HEK293T (cell line): ENCODE measurements at regions not wholly inside any gene's neighbourhood (a gene's known extent, or its start where the extent isn't known, plus 50 kb on each side); places are given as distances from the start of the nearest gene placed in this dataset.

Experiments
- CTCF ChIA-PET: fragments of 350-600 bp; formaldehyde crosslinking; extraction: SDS; loops from one replicate; lab custom pipeline; 2021; ENCODE audit warnings: antibody characterized with exemption, inconsistent platforms; lab: Yijun Ruan, JAX
- POLR2A ChIA-PET: fragments of 350-600 bp; formaldehyde crosslinking; extraction: SDS; loops from one replicate; lab custom pipeline; 2020; ENCODE audit warnings: antibody characterized with exemption, inconsistent platforms; lab: Yijun Ruan, JAX
- DNase-seq: peaks from one replicate; pipeline ENCODE4 v3.0.0; 2012; ENCODE audit warnings: mixed read lengths; ENCODE audit errors: extremely low spot score
- ARNT ChIP-seq: fragments of 450-650 bp; IDR thresholded peaks from 2 replicates; pipeline ENCODE4 v1.6.1; 2017; ENCODE audit warnings: mild to moderate bottlenecking
- BHLHE40 ChIP-seq: fragments of 450-650 bp; IDR thresholded peaks from 2 replicates; pipeline ENCODE4 v1.6.1; 2016; ENCODE audit warnings: mild to moderate bottlenecking, moderate library complexity, borderline replicate concordance
- CTBP1 ChIP-seq: fragments of 450-650 bp; IDR thresholded peaks from 2 replicates; pipeline ENCODE4 v1.6.1; 2016; ENCODE audit warnings: borderline replicate concordance
- ELF4 ChIP-seq: fragments of 450-650 bp; IDR thresholded peaks from 2 replicates; pipeline ENCODE4 v1.6.1; 2017; ENCODE audit warnings: antibody characterized with exemption
- FOXA1 ChIP-seq: fragments of 450-650 bp; IDR thresholded peaks from 2 replicates; pipeline ENCODE4 v1.6.1; 2016; ENCODE audit warnings: mild to moderate bottlenecking
- FOXK2 ChIP-seq: fragments of 450-650 bp; IDR thresholded peaks from 2 replicates; pipeline ENCODE4 v1.6.1; 2016; ENCODE audit warnings: mild to moderate bottlenecking
- FOXM1 ChIP-seq: fragments of 450-650 bp; IDR thresholded peaks from 2 replicates; pipeline ENCODE4 v1.6.1; 2017; ENCODE audit warnings: mild to moderate bottlenecking, borderline replicate concordance
- HDGF ChIP-seq: fragments of 450-650 bp; IDR thresholded peaks from 2 replicates; pipeline ENCODE4 v1.6.1; 2017; ENCODE audit warnings: antibody characterized with exemption, borderline replicate concordance
- L3MBTL2 ChIP-seq: fragments of 450-650 bp; conservative IDR thresholded peaks from 2 replicates; pipeline ENCODE4 v1.6.1; 2016; ENCODE audit warnings: mild to moderate bottlenecking
- LEF1 ChIP-seq: fragments of 450-650 bp; IDR thresholded peaks from 2 replicates; pipeline ENCODE4 v1.6.1; 2017; ENCODE audit warnings: mild to moderate bottlenecking, borderline replicate concordance
- NFRKB ChIP-seq: fragments of 450-650 bp; IDR thresholded peaks from 2 replicates; pipeline ENCODE4 v1.6.1; 2016; ENCODE audit warnings: mild to moderate bottlenecking, moderate library complexity
- PKNOX1 ChIP-seq: fragments of 450-650 bp; IDR thresholded peaks from 2 replicates; pipeline ENCODE4 v1.6.1; 2016
- SP1 ChIP-seq: fragments of 450-650 bp; IDR thresholded peaks from 2 replicates; pipeline ENCODE4 v1.6.1; 2017
- SUZ12 ChIP-seq: fragments of 450-650 bp; IDR thresholded peaks from 2 replicates; pipeline ENCODE4 v1.6.1; 2016; ENCODE audit warnings: mild to moderate bottlenecking
- TARDBP ChIP-seq: fragments of 450-650 bp; IDR thresholded peaks from 2 replicates; pipeline ENCODE4 v1.6.1; 2016
- ZNF384 ChIP-seq: fragments of 450-650 bp; IDR thresholded peaks from 2 replicates; pipeline ENCODE4 v1.6.1; 2016

DNA sequence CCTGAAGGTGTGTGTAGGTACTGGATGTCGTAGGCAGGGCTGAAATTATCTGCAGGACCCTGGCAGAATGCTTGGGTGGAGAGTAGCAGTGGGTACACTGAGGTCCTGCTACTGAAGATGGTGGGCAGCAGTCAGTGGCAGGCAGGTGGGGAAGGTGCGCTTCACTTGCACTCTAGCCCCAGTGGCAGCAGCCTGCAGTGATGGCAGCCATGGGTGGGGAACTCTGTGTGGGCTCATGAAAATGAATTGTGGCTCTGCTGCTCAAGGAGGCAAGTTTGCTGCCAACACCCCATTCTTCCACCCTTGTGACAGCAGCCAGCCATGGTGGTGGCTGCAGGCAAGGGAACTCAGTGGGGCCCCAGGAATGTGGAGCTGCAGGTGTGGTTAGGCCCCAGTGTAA is 1242.7 kb upstream of the MIR17HG start:
- TF ChIP-seq ZNF384, result no peak
- TF ChIP-seq SUZ12, result no peak
- TF ChIP-seq CTBP1, result no peak
- TF ChIP-seq TARDBP, result no peak
- no peak for TF ChIP-seq FOXM1
- TF ChIP-seq HDGF, result no peak
- TF ChIP-seq SP1, result no peak
- no peak for TF ChIP-seq ARNT
- no peak for TF ChIP-seq LEF1
- no peak for TF ChIP-seq BHLHE40
- no peak for TF ChIP-seq NFRKB
- TF ChIP-seq FOXA1, result no peak
- no peak for TF ChIP-seq ELF4
- TF ChIP-seq FOXK2, result no peak
- no peak for TF ChIP-seq PKNOX1
- no peak for TF ChIP-seq L3MBTL2
- ChIA-PET CTCF (no interaction called here), POLR2A (no interaction called here)
- no peak for DNase-seq

DNA sequence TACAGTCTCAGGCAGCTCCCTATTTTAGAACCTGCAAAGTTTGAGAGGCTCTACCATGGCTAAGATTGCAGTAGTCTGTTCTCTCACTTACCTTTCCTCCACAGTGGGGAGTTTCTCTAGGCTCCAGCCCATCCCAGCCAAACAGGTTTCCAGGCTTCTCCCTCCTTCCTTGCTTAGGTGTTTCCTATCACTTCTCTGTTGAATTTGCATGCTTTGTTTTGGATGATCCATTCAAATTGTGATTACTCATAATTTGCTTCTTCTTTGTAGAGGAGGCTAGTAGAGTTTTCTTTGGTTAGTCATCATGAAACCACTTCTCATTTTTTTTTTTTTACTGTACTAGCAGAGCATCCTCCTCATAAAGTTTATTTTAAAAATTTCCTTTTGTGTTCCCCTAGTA is 1242.2 kb upstream of the MIR17HG start:
- CTCF ChIA-PET, result no interaction called here
- no peak for TF ChIP-seq ARNT
- TF ChIP-seq CTBP1, result no peak
- no peak for TF ChIP-seq ELF4
- TF ChIP-seq FOXK2, result no peak
- TF ChIP-seq HDGF, result no peak
- no peak for TF ChIP-seq SP1
- TF ChIP-seq FOXM1, result no peak
- TF ChIP-seq ZNF384, result no peak
- no peak for TF ChIP-seq TARDBP
- TF ChIP-seq LEF1, result no peak
- TF ChIP-seq PKNOX1, result no peak
- TF ChIP-seq NFRKB, result no peak
- TF ChIP-seq BHLHE40, result no peak
- no peak for TF ChIP-seq L3MBTL2
- TF ChIP-seq FOXA1, result no peak
- TF ChIP-seq SUZ12, result no peak
- POLR2A ChIA-PET, result no interaction called here
- no peak for DNase-seq

GRCh38 chr13:90105849-90106496 is 1241.5 kb upstream of the MIR17HG start:
- ChIA-PET CTCF (no interaction called here), POLR2A (no interaction called here)
- no peak for TF ChIP-seq FOXK2
- no peak for TF ChIP-seq FOXM1
- TF ChIP-seq SUZ12, result no peak
- no peak for TF ChIP-seq SP1
- TF ChIP-seq PKNOX1, result peak; percentile 38; the same call in 1 of the 2 replicates
- TF ChIP-seq BHLHE40, result no peak
- TF ChIP-seq LEF1, result no peak
- no peak for TF ChIP-seq CTBP1
- peak; percentile 23 for DNase-seq

DNA sequence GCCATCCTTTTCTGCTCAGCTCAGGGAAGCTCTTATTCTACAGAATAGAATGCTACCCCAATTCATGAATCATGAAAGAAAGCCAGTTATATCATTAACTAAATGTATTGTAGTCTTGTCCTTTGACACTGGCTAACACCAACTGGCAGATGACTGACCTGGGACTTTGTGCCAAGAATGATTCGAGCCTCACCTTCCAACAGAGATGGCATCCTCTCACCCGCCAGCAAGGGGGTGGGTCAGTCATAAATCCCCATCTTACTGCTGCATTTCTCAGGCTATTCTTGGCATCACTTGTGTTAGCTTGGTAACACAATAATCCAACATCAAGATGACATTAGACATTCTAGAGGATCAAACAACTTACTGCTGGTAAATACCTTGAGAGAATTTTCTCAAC is 1239.8 kb upstream of the MIR17HG start:
- TF ChIP-seq FOXK2 (no peak), CTBP1 (no peak), FOXM1 (no peak), BHLHE40 (no peak), TARDBP (no peak), PKNOX1 (no peak)
- POLR2A ChIA-PET, result no interaction called here
- CTCF ChIA-PET, result no interaction called here
- DNase-seq, result no peak

DNA sequence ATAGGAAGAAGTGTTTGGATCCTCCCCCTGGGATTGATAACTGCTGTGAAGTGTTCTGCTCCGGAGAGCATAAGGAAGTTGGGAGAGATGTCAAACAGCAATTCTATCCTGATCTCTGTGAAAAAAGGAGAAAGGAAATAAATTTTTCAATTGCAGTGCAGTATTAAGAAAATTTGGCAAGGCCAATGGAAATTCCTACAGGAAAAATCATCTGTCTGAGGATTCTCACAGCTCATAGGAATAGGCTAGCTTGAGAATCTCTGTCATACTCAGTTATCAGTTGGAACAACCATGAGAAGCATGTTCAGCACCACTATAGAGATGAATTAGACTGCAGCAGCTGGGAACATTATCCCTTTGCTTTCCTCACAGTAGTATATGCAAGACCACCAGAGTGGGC is 1238.9 kb upstream of the MIR17HG start:
- ChIA-PET CTCF (no interaction called here), POLR2A (no interaction called here)

More for the DNA sequence above, 1238.9 kb upstream of the MIR17HG start:
- TF ChIP-seq BHLHE40 (no peak), SP1 (no peak), FOXM1 (no peak), HDGF (no peak), NFRKB (no peak), FOXK2 (no peak), SUZ12 (no peak), L3MBTL2 (no peak), CTBP1 (no peak), TARDBP (no peak), LEF1 (no peak), ARNT (no peak), ELF4 (no peak)
- no peak for DNase-seq
